ENCODE measurements at regions not wholly inside any gene's neighbourhood (a gene's known extent, or its start where the extent isn't known, plus 50 kb on each side); places are given as distances from the start of the nearest gene placed in this dataset.

GRCh38 chr11:112570333-112570732, 309.7 kb upstream of the PLET1 start:
- DNase-seq (ENCODE audit: low spot score) = no peak
- Histone ChIP-seq H3K9me2 (replicated peaks; ENCODE audit: insufficient read depth) (no peaks in the 10 kb centered on the region), H3K27ac (no peak overlapping the region)

GRCh38 chr11:112579282-112579681, 318.6 kb upstream of the PLET1 start:
- no peak for DNase-seq (ENCODE audit: low spot score)
- no peaks in the 10 kb centered on the region for H3K27me3 ChIP-seq
- no peak overlapping the region for H3K4me2 ChIP-seq
- H4K20me1 ChIP-seq (ENCODE audit: insufficient read depth, poor library complexity, severe bottlenecking) = no peaks in the 10 kb centered on the region
- WGBS (ENCODE audit: low lambda C conversion rate, missing lambda C conversion rate) = 71% methylated on average over 3 of the region's 3 CpGs
- H3K27ac ChIP-seq = no peak overlapping the region
- no peaks in the 10 kb centered on the region for H3K4me1 ChIP-seq (ENCODE audit: insufficient read depth)
- H3K9me3 ChIP-seq (ENCODE audit: low read depth) = no peaks in the 10 kb centered on the region
- no peaks in the 10 kb centered on the region for H3K79me2 ChIP-seq
- no peaks in the 10 kb centered on the region for H3K9me2 ChIP-seq (replicated peaks; ENCODE audit: insufficient read depth)
- no peaks in the 10 kb centered on the region for H3K36me3 ChIP-seq (replicated peaks; ENCODE audit: insufficient read depth, low read depth)
- no peak overlapping the region for H3K4me3 ChIP-seq
- TF ChIP-seq CTCF (IDR thresholded peaks at IDR 0.05; ENCODE audit: poor library complexity) (no peak), EZH2phosphoT487 (IDR thresholded peaks at IDR 0.05; ENCODE audit: low read depth, severe bottlenecking, unreplicated experiment) (no peak), EZH2 (IDR thresholded peaks at IDR 0.05; ENCODE audit: borderline replicate concordance) (no peak)
- H2AFZ ChIP-seq = no peak overlapping the region

More at GRCh38 chr11:112570333-112570732, 309.7 kb upstream of the PLET1 start:
- WGBS (ENCODE audit: low lambda C conversion rate, missing lambda C conversion rate) = 37% methylated on average over 6 of the region's 6 CpGs
- Histone ChIP-seq H3K9me3 (ENCODE audit: low read depth) (no peaks in the 10 kb centered on the region), H4K20me1 (ENCODE audit: insufficient read depth, poor library complexity, severe bottlenecking) (no peaks in the 10 kb centered on the region), H3K4me1 (ENCODE audit: insufficient read depth) (no peaks in the 10 kb centered on the region), H3K79me2 (no peaks in the 10 kb centered on the region), H3K4me2 (no peak overlapping the region), H3K4me3 (no peak overlapping the region), H3K27me3 (peaks cover 27% of the 10 kb centered on the region), H2AFZ (no peak overlapping the region), H3K36me3 (replicated peaks; ENCODE audit: insufficient read depth, low read depth) (no peaks in the 10 kb centered on the region)
- TF ChIP-seq EZH2phosphoT487 (IDR thresholded peaks at IDR 0.05; ENCODE audit: low read depth, severe bottlenecking, unreplicated experiment) (peak; percentile 93), CTCF (IDR thresholded peaks at IDR 0.05; ENCODE audit: poor library complexity) (no peak)

GRCh38 chr11:112580864-112581263, 320.2 kb upstream of the PLET1 start:
- H3K27me3 ChIP-seq = no peaks in the 10 kb centered on the region
- H3K79me2 ChIP-seq = no peaks in the 10 kb centered on the region
- H3K4me2 ChIP-seq = no peak overlapping the region
- H3K9me3 ChIP-seq (ENCODE audit: low read depth) = no peaks in the 10 kb centered on the region
- no peak for DNase-seq (ENCODE audit: low spot score)
- H3K9me2 ChIP-seq (replicated peaks; ENCODE audit: insufficient read depth) = no peaks in the 10 kb centered on the region
- H4K20me1 ChIP-seq (ENCODE audit: insufficient read depth, poor library complexity, severe bottlenecking) = no peaks in the 10 kb centered on the region
- H3K36me3 ChIP-seq (replicated peaks; ENCODE audit: insufficient read depth, low read depth) = no peaks in the 10 kb centered on the region
- TF ChIP-seq EZH2 (IDR thresholded peaks at IDR 0.05; ENCODE audit: borderline replicate concordance) = no peak
- TF ChIP-seq EZH2phosphoT487 (IDR thresholded peaks at IDR 0.05; ENCODE audit: low read depth, severe bottlenecking, unreplicated experiment) = no peak
- TF ChIP-seq CTCF (IDR thresholded peaks at IDR 0.05; ENCODE audit: poor library complexity) = no peak
- no peak overlapping the region for H2AFZ ChIP-seq
- no peaks in the 10 kb centered on the region for H3K4me1 ChIP-seq (ENCODE audit: insufficient read depth)
- H3K4me3 ChIP-seq = no peak overlapping the region
- no peak overlapping the region for H3K27ac ChIP-seq

GRCh38 chr11:112581747-112582146, 321.1 kb upstream of the PLET1 start:
- H3K27ac ChIP-seq = no peak overlapping the region

More at GRCh38 chr11:112581747-112582146, 321.1 kb upstream of the PLET1 start:
- H2AFZ ChIP-seq = no peak overlapping the region
- no peaks in the 10 kb centered on the region for H4K20me1 ChIP-seq (ENCODE audit: insufficient read depth, poor library complexity, severe bottlenecking)
- no peaks in the 10 kb centered on the region for H3K9me3 ChIP-seq (ENCODE audit: low read depth)
- DNase-seq (ENCODE audit: low spot score) = no peak
- no peak overlapping the region for H3K4me3 ChIP-seq
- H3K36me3 ChIP-seq (replicated peaks; ENCODE audit: insufficient read depth, low read depth) = no peaks in the 10 kb centered on the region
- no peaks in the 10 kb centered on the region for H3K9me2 ChIP-seq (replicated peaks; ENCODE audit: insufficient read depth)
- TF ChIP-seq CTCF (IDR thresholded peaks at IDR 0.05; ENCODE audit: poor library complexity) = no peak
- no peak for TF ChIP-seq EZH2phosphoT487 (IDR thresholded peaks at IDR 0.05; ENCODE audit: low read depth, severe bottlenecking, unreplicated experiment)
- no peak for TF ChIP-seq EZH2 (IDR thresholded peaks at IDR 0.05; ENCODE audit: borderline replicate concordance)
- 86% methylated on average over 4 of the region's 4 CpGs for WGBS (ENCODE audit: low lambda C conversion rate, missing lambda C conversion rate)
- no peaks in the 10 kb centered on the region for H3K27me3 ChIP-seq
- no peak overlapping the region for H3K4me2 ChIP-seq
- H3K4me1 ChIP-seq (ENCODE audit: insufficient read depth) = no peaks in the 10 kb centered on the region
- H3K79me2 ChIP-seq = no peaks in the 10 kb centered on the region

All from hepatocyte (in vitro differentiated cells).